H1 (cell line): ENCODE measurements at regions not wholly inside any gene's neighbourhood (a gene's known extent, or its start where the extent isn't known, plus 50 kb on each side); places are given as distances from the start of the nearest gene placed in this dataset.

Experiments
- CTCF ChIA-PET: fragments of 300-600 bp; sonication (Branson Sonifier 250); formaldehyde crosslinking; loops from one replicate; lab custom pipeline; 2021; ENCODE audit not compliant: partially characterized antibody; lab: Charles Lee
- POLR2A ChIA-PET: fragments of 300-600 bp; sonication (Branson Sonifier 250); formaldehyde crosslinking; loops from one replicate; lab custom pipeline; 2021; ENCODE audit warnings: inconsistent platforms; ENCODE audit not compliant: partially characterized antibody; lab: Charles Lee
- DNase-seq, 2 experiments: peaks; one replicate each; pipeline versions ENCODE4 v3.0.0 to v3.0.0-alpha.2; 2010 to 2022; ENCODE audit warnings: low spot score in 2 of 2, low read depth in 1 of 2, mixed read lengths in 1 of 2
- FAIRE-seq: peaks from 2 replicates; lab custom pipeline; 2011; peaks lifted over from hg19 to GRCh38; lab: Jason Lieb, UNC
- H2AFZ ChIP-seq: 2 replicates; pipeline ENCODE4 v1.8.1; 2012; ENCODE audit warnings: low read length, inconsistent platforms
- H2AK5ac ChIP-seq: 2 replicates; pipeline ENCODE4 v1.6.1; 2013; ENCODE audit warnings: low read depth, low read length
- H2BK120ac ChIP-seq: replicated peaks from 2 replicates; pipeline ENCODE3; 2013; ENCODE audit warnings: low read depth, low read length, inconsistent platforms
- H2BK12ac ChIP-seq: 2 replicates; pipeline ENCODE4 v1.6.1; 2013; ENCODE audit warnings: low read depth, low read length
- H2BK15ac ChIP-seq: 2 replicates; pipeline ENCODE4 v1.6.1; 2013; ENCODE audit warnings: low read length
- H2BK20ac ChIP-seq: 2 replicates; pipeline ENCODE4 v1.6.1; 2013; ENCODE audit warnings: low read length
- H2BK5ac ChIP-seq: 2 replicates; pipeline ENCODE4 v1.6.1; 2013; ENCODE audit warnings: low read depth, low read length
- H3K14ac ChIP-seq: 2 replicates; pipeline ENCODE4 v1.6.1; 2013; ENCODE audit warnings: inconsistent platforms; ENCODE audit not compliant: insufficient read length
- H3K18ac ChIP-seq: 2 replicates; pipeline ENCODE4 v1.6.1; 2013; ENCODE audit warnings: low read length; ENCODE audit errors: extremely low read depth
- H3K23ac ChIP-seq: 2 replicates; pipeline ENCODE4 v1.6.1; 2013; ENCODE audit warnings: inconsistent platforms; ENCODE audit not compliant: insufficient read length
- H3K23me2 ChIP-seq: 2 replicates; pipeline ENCODE4 v1.6.1; 2013; ENCODE audit warnings: low read depth, low read length
- H3K27ac ChIP-seq: 2 replicates; pipeline ENCODE4 v1.6.1; 2011; ENCODE audit warnings: low read depth, low read length, inconsistent platforms
- H3K27me3 ChIP-seq, 4 experiments: replicated peaks in 1 of 4; 1 replicate in 1 of 4; 2 replicates in 3 of 4; pipeline versions ENCODE4 v1.6.1 to v1.8.1; 2011 to 2013; ENCODE audit warnings: low read length in 3 of 4, mild to moderate bottlenecking in 3 of 4, inconsistent platforms in 2 of 4, mixed read lengths in 2 of 4, moderate library complexity in 1 of 4; ENCODE audit not compliant: control insufficient read depth in 3 of 4, insufficient read depth in 3 of 4; ENCODE audit errors: extremely low read depth in 1 of 4
- H3K36me3 ChIP-seq, 4 experiments: 2 replicates each; pipeline versions ENCODE4 v1.6.1 to v1.8.1; 2011 to 2013; ENCODE audit warnings: mild to moderate bottlenecking in 4 of 4, low read length in 3 of 4, moderate library complexity in 2 of 4, control low read depth in 1 of 4, inconsistent platforms in 1 of 4; ENCODE audit not compliant: insufficient read depth in 4 of 4, control insufficient read depth in 2 of 4
- H3K4ac ChIP-seq: replicated peaks from 2 replicates; pipeline ENCODE3; 2013; ENCODE audit warnings: low read length, low read depth, mixed read lengths, inconsistent platforms; ENCODE audit not compliant: insufficient read length
- H3K4me1 ChIP-seq, 4 experiments: replicated peaks in 1 of 4; 1 replicate in 1 of 4; 2 replicates in 3 of 4; pipeline versions ENCODE4 v1.6.1 to v1.8.1; 2011 to 2013; ENCODE audit warnings: low read length in 3 of 4, inconsistent platforms in 2 of 4, mixed read lengths in 1 of 4; ENCODE audit not compliant: insufficient read depth in 4 of 4, control insufficient read depth in 3 of 4
- H3K4me2 ChIP-seq, 2 experiments: 2 replicates each; pipeline versions ENCODE4 v1.6.1 to v1.8.1; 2011 to 2013; ENCODE audit warnings: low read depth in 2 of 2, low read length in 2 of 2, control low read depth in 1 of 2, inconsistent platforms in 1 of 2, mild to moderate bottlenecking in 1 of 2; ENCODE audit not compliant: insufficient read depth in 1 of 2
- H3K4me3 ChIP-seq, 4 experiments: fragments of 200-600, 300-600 bp in 1 of 4; sonication (generic), shearing (Covaris generic), sonication (Bioruptor Twin) in 1 of 4; 2 replicates each; pipeline versions ENCODE4 v1.5.1 to v1.8.1; 2011 to 2016; ENCODE audit warnings: low read length in 4 of 4, low read depth in 3 of 4, control low read depth in 2 of 4, inconsistent platforms in 2 of 4, mild to moderate bottlenecking in 2 of 4, mixed read lengths in 1 of 4, moderate library complexity in 1 of 4; ENCODE audit not compliant: insufficient read depth in 2 of 4; ENCODE audit errors: extremely low read depth in 1 of 4
- H3K56ac ChIP-seq: replicated peaks from 2 replicates; pipeline ENCODE3; 2013; ENCODE audit warnings: low read depth, mild to moderate bottlenecking, mixed read lengths, low read length, inconsistent platforms; ENCODE audit not compliant: insufficient read length
- H3K79me1 ChIP-seq: 2 replicates; pipeline ENCODE4 v1.6.1; 2013; ENCODE audit warnings: low read depth, low read length, control low read depth
- H3K79me2 ChIP-seq, 2 experiments: 2 replicates each; pipeline versions ENCODE4 v1.6.1 to v1.8.1; 2012 to 2013; ENCODE audit warnings: low read length in 2 of 2, mild to moderate bottlenecking in 2 of 2, inconsistent platforms in 1 of 2; ENCODE audit not compliant: insufficient read depth in 2 of 2, control insufficient read depth in 1 of 2
- H3K9ac ChIP-seq, 4 experiments: replicated peaks in 1 of 4; 1 replicate in 1 of 4; 2 replicates in 3 of 4; pipeline versions ENCODE4 v1.6.1 to v1.8.1; 2011 to 2013; ENCODE audit warnings: low read depth in 3 of 4, low read length in 3 of 4, control low read depth in 2 of 4, mild to moderate bottlenecking in 2 of 4, moderate library complexity in 2 of 4, inconsistent platforms in 1 of 4; ENCODE audit errors: extremely low read depth in 1 of 4
- H3K9me3 ChIP-seq, 2 experiments: 2 replicates each; pipeline versions ENCODE4 v1.6.1 to v1.8.1; 2012 to 2013; ENCODE audit warnings: mild to moderate bottlenecking in 2 of 2, moderate library complexity in 2 of 2, control low read depth in 1 of 2, inconsistent platforms in 1 of 2, low read depth in 1 of 2, low read length in 1 of 2, mixed read lengths in 1 of 2; ENCODE audit not compliant: insufficient read depth in 2 of 2
- H4K20me1 ChIP-seq, 2 experiments: replicated peaks in 1 of 2; 2 replicates each; pipeline versions ENCODE3 to v1.8.1; 2011 to 2013; ENCODE audit warnings: inconsistent platforms in 2 of 2, low read length in 2 of 2, mild to moderate bottlenecking in 1 of 2; ENCODE audit not compliant: insufficient read depth in 2 of 2, control insufficient read depth in 1 of 2
- H4K5ac ChIP-seq: 2 replicates; pipeline ENCODE4 v1.6.1; 2013; ENCODE audit warnings: low read length, low read depth, mixed read lengths, inconsistent platforms; ENCODE audit not compliant: insufficient read length
- H4K8ac ChIP-seq: 2 replicates; pipeline ENCODE4 v1.8.0; 2013; ENCODE audit warnings: mild to moderate bottlenecking, moderate library complexity, low read length, inconsistent platforms; ENCODE audit not compliant: insufficient read depth; ENCODE audit errors: extremely low read depth
- H4K91ac ChIP-seq: replicated peaks from 2 replicates; pipeline ENCODE3; 2013; ENCODE audit warnings: low read length, mixed read lengths, inconsistent platforms; ENCODE audit not compliant: insufficient read length
- BRCA1 ChIP-seq: IDR thresholded peaks from 2 replicates; pipeline ENCODE4 v1.6.1; 2012; ENCODE audit warnings: low read depth, low read length, improper control_type of control experiment
- CHD1 ChIP-seq: IDR thresholded peaks from 2 replicates; pipeline ENCODE4 v1.6.1; 2012; ENCODE audit warnings: low read depth, low read length, improper control_type of control experiment
- EP300 ChIP-seq, 2 experiments: IDR thresholded peaks; 1 replicate in 1 of 2; 2 replicates in 1 of 2; pipeline ENCODE4 v1.6.1; 2011 to 2012; ENCODE audit warnings: low read depth in 2 of 2, low read length in 2 of 2, mild to moderate bottlenecking in 2 of 2, borderline replicate concordance in 1 of 2, inconsistent platforms in 1 of 2, moderate library complexity in 1 of 2
- GTF2F1 ChIP-seq: IDR thresholded peaks from 2 replicates; pipeline ENCODE4 v1.6.1; 2012; ENCODE audit warnings: low read depth, low read length, improper control_type of control experiment, borderline replicate concordance
- KDM5A ChIP-seq: fragments of 200-600 bp; IDR thresholded peaks from 2 replicates; pipeline ENCODE4 v1.7.1; 2012; ENCODE audit warnings: mild to moderate bottlenecking, low read length, inconsistent platforms, mixed read lengths
- MAFK ChIP-seq: IDR thresholded peaks from 2 replicates; pipeline ENCODE4 v1.6.1; 2012; ENCODE audit warnings: low read depth, mild to moderate bottlenecking, improper control_type of control experiment, low read length
- NANOG ChIP-seq: IDR thresholded peaks from 2 replicates; pipeline ENCODE4 v1.6.1; 2011; ENCODE audit warnings: low read length, low read depth, mild to moderate bottlenecking, inconsistent platforms; ENCODE audit not compliant: insufficient read depth, poor library complexity, severe bottlenecking
- NRF1 ChIP-seq: IDR thresholded peaks from 2 replicates; pipeline ENCODE4 v1.6.1; 2011; ENCODE audit warnings: mild to moderate bottlenecking, low read depth, low read length, improper control_type of control experiment
- RXRA ChIP-seq: IDR thresholded peaks from 2 replicates; pipeline ENCODE4 v1.6.1; 2011; ENCODE audit warnings: low read depth, mild to moderate bottlenecking, low read length, moderate library complexity; ENCODE audit not compliant: insufficient read depth
- SRF ChIP-seq: IDR thresholded peaks from 2 replicates; pipeline ENCODE4 v1.6.1; 2011; ENCODE audit warnings: mild to moderate bottlenecking, low read depth, low read length, moderate library complexity
- TAF1 ChIP-seq: IDR thresholded peaks from 2 replicates; pipeline ENCODE4 v1.6.1; 2011; ENCODE audit warnings: mild to moderate bottlenecking, low read depth, low read length
- YY1 ChIP-seq: IDR thresholded peaks from 2 replicates; pipeline ENCODE4 v1.6.1; 2011; ENCODE audit warnings: low read depth, mild to moderate bottlenecking, low read length
- WGBS, 2 experiments: shearing (Covaris generic) in 1 of 2; methylation state at CpG; one replicate each; pipeline versions ENCODE4 v1.1.6 to v1.1.7; 2013 to 2015; ENCODE audit warnings: low lambda C conversion rate in 2 of 2, mixed read lengths in 2 of 2, inconsistent platforms in 1 of 2, low coverage in 1 of 2, missing lambda C conversion rate in 1 of 2; ENCODE audit not compliant: insufficient replicate concordance in 2 of 2, insufficient coverage in 1 of 2, insufficient read length in 1 of 2; ENCODE audit errors: extremely low coverage in 1 of 2, missing lambda C conversion rate in 1 of 2; 5-methylcytosine and 5-hydroxymethylcytosine counted together
- TF ChIP-seq, protein P1 (sequence below): IDR thresholded peaks from 2 replicates; pipeline ENCODE4 v1.6.1; 2012; ENCODE audit warnings: inconsistent platforms

DNA sequence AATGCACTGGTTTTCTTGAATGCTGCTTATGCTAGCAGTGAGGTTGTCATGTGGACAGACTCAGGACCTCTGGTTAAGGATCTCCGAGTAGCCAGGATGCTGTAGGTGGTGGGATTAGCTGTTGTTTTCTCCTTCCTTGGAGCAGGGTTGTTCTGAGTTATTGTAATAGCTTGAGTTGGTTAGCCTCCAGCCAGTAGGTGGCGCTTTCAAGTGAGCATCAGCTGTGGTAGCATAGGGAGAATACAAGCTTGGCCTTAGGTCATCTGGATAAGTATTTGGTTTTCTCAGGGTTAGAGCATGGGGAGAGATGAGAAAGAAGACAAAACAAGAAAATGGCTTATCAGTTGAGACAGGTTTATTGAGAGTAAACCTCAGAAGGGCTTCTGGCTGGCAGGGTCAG, 299.7 kb upstream of the FBXO33 start:
- Histone ChIP-seq H3K9me3 (0 out of 4 replicates have a peak, but pooled peaks cover 0 to 3% of the 10 kb centered on the region in 2 experiments), H2AK5ac (0 out of 2 replicates have a peak overlapping the region, but pooled peaks have one; percentile 15), H2AFZ (no peak overlapping the region), H4K8ac (no peak overlapping the region), H3K27ac (no peak overlapping the region), H3K18ac (no peak overlapping the region), H3K36me3 (no peaks in the 10 kb centered on the region), H2BK12ac (no peak overlapping the region), H2BK120ac (no peak overlapping the region), H3K4me1 (no peaks in the 10 kb centered on the region), H2BK15ac (no peak overlapping the region), H3K4me2 (no peak overlapping the region), H3K4me3 (no peak overlapping the region), H3K9ac (no peak overlapping the region), H3K23me2 (no peaks in the 10 kb centered on the region), H2BK20ac (no peak overlapping the region), H3K23ac (no peak overlapping the region), H4K20me1 (no peaks in the 10 kb centered on the region), H4K5ac (no peak overlapping the region), H3K27me3 (no peaks in the 10 kb centered on the region), H4K91ac (no peak overlapping the region), H3K56ac (no peak overlapping the region), H3K4ac (no peak overlapping the region), H3K79me1 (no peaks in the 10 kb centered on the region), H2BK5ac (no peak overlapping the region), H3K79me2 (no peaks in the 10 kb centered on the region), H3K14ac (no peak overlapping the region)
- ChIA-PET CTCF (interaction anchor here (0.7 to 3.1 kb wide), 12 partner anchors 9 to 276 kb away, joined by 3 to 11 read pairs (median 3); no protein-coding TSS in a partner anchor), POLR2A (no interaction called here)
- WGBS, 2 experiments: 68% methylated on average over 2 of the region's 2 CpGs; no CpG with 5 or more reads in 1 of the 2 experiments
- DNase-seq (no peak), FAIRE-seq (no peak)
- TF ChIP-seq EP300 (IDR thresholded peaks at IDR 0.05; ENCODE audit: borderline replicate concordance in 1 of 2, low read depth in 2 of 2, low read length in 2 of 2): no peak
- TF ChIP-seq CHD1: no peak
- no peak for TF ChIP-seq GTF2F1
- no peak for TF ChIP-seq NRF1
- TF ChIP-seq KDM5A: no peak
- no peak for TF ChIP-seq MAFK
- no peak for TF ChIP-seq TAF1
- no peak for TF ChIP-seq YY1
- TF ChIP-seq NANOG: no peak
- no peak for TF ChIP-seq SRF
- TF ChIP-seq, protein P1, sequence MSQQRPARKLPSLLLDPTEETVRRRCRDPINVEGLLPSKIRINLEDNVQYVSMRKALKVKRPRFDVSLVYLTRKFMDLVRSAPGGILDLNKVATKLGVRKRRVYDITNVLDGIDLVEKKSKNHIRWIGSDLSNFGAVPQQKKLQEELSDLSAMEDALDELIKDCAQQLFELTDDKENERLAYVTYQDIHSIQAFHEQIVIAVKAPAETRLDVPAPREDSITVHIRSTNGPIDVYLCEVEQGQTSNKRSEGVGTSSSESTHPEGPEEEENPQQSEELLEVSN: no peak
- TF ChIP-seq RXRA: no peak
- no peak for TF ChIP-seq BRCA1
